Peyer's patch (tissue), 4 donors: ENCODE measurements at regions not wholly inside any gene's neighbourhood (a gene's known extent, or its start where the extent isn't known, plus 50 kb on each side); places are given as distances from the start of the nearest gene placed in this dataset.
"Not testable (repeated sequence)": the region's sequence is repeated elsewhere in the genome, so short reads cannot be mapped to it uniquely, and the experiment has no call there.

Experiments used
- DNase-seq, 3 donors: peaks; one replicate each; pipeline ENCODE4 v3.0.0-alpha.2; 2017 to 2019
- H3K27ac ChIP-seq, 4 donors: fragments of 200-600 bp; sonication (generic); one replicate each; pipeline ENCODE4 v1.5.1; 2016 to 2019
- H3K27me3 ChIP-seq, 2 donors: fragments of 200-600 bp; sonication (generic); one replicate each; pipeline ENCODE4 v1.5.1; 2019
- H3K36me3 ChIP-seq, 3 donors: fragments of 200-600 bp; sonication (generic); one replicate each; pipeline ENCODE4 v1.5.1; 2016 to 2019
- H3K4me1 ChIP-seq, 4 donors: fragments of 200-600 bp; sonication (generic); one replicate each; pipeline ENCODE4 v1.5.1; 2016 to 2019
- H3K4me3 ChIP-seq, 4 donors: fragments of 200-600 bp; sonication (generic); 1 replicate in 3 of 4; 2 replicates in 1 of 4; pipeline ENCODE4 v1.5.1; 2016 to 2019; ENCODE audit warnings: mild to moderate bottlenecking in 1 of 4
- H3K9me3 ChIP-seq, 4 donors: fragments of 200-600 bp; sonication (generic); one replicate each; pipeline ENCODE4 v1.5.1; 2016 to 2019; ENCODE audit warnings: mild to moderate bottlenecking in 1 of 4
- POLR2A ChIP-seq, 2 donors: fragments of 450-650 bp; IDR thresholded peaks; one replicate each; pipeline ENCODE4 v1.5.1; 2017; ENCODE audit warnings: antibody characterized with exemption in 2 of 2, mild to moderate bottlenecking in 2 of 2, moderate library complexity in 2 of 2
- TF ChIP-seq, protein P1 (sequence below), 6 experiments: fragments of 450-650 bp in 4 of 6; fragments of 200-600 bp in 2 of 6; sonication (generic) in 1 of 6; IDR thresholded peaks; one replicate each; pipeline ENCODE4 v1.5.1; 2017 to 2019; ENCODE audit warnings: antibody characterized with exemption in 6 of 6, mild to moderate bottlenecking in 3 of 6, moderate library complexity in 1 of 6

DNA sequence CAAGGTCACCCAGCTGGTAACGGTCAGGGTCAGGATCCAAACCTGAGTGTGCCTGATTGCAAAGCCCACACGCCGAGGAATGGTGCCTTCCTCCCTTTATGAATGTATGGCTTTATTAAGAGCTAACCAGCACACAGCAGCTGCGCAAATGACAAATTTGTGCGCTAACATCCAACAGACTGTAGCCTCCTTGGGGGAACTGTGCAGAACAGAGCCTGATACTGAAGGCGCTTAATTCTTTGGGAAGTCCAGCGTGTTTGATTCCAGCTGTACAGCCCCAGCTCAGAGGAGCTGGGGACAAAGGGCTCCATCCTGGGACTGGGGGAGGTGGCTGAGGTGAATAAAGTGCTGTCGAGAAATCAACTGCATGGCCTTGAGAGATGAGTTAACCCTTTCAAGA, 75.7 kb upstream of the JARID2 start:
- DNase-seq = no peak
- Histone ChIP-seq H3K27ac (no peak overlapping the region), H3K36me3 (no peaks in the 10 kb centered on the region), H3K4me3 (no peak overlapping the region), H3K9me3 (no peaks in the 10 kb centered on the region), H3K27me3 (no peaks in the 10 kb centered on the region), H3K4me1 (no peaks in the 10 kb centered on the region)
- TF ChIP-seq, protein P1, sequence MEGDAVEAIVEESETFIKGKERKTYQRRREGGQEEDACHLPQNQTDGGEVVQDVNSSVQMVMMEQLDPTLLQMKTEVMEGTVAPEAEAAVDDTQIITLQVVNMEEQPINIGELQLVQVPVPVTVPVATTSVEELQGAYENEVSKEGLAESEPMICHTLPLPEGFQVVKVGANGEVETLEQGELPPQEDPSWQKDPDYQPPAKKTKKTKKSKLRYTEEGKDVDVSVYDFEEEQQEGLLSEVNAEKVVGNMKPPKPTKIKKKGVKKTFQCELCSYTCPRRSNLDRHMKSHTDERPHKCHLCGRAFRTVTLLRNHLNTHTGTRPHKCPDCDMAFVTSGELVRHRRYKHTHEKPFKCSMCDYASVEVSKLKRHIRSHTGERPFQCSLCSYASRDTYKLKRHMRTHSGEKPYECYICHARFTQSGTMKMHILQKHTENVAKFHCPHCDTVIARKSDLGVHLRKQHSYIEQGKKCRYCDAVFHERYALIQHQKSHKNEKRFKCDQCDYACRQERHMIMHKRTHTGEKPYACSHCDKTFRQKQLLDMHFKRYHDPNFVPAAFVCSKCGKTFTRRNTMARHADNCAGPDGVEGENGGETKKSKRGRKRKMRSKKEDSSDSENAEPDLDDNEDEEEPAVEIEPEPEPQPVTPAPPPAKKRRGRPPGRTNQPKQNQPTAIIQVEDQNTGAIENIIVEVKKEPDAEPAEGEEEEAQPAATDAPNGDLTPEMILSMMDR (IDR thresholded peaks at IDR 0.05) = no peak
- TF ChIP-seq POLR2A (IDR thresholded peaks at IDR 0.05) = no peak

- no peaks in the 10 kb centered on the region for H3K4me1 ChIP-seq
- no peak for DNase-seq
- H3K27ac ChIP-seq = no peak overlapping the region
- no peak overlapping the region for H3K4me3 ChIP-seq
- H3K9me3 ChIP-seq = no peaks in the 10 kb centered on the region
- no peaks in the 10 kb centered on the region for H3K36me3 ChIP-seq
- TF ChIP-seq POLR2A (IDR thresholded peaks at IDR 0.05) = no peak
- TF ChIP-seq, protein P1 (IDR thresholded peaks at IDR 0.05) = no peak
- H3K27me3 ChIP-seq = no peaks in the 10 kb centered on the region
Measured at GRCh38 chr6:15171026-15171425, 74.8 kb upstream of the JARID2 start.

DNA sequence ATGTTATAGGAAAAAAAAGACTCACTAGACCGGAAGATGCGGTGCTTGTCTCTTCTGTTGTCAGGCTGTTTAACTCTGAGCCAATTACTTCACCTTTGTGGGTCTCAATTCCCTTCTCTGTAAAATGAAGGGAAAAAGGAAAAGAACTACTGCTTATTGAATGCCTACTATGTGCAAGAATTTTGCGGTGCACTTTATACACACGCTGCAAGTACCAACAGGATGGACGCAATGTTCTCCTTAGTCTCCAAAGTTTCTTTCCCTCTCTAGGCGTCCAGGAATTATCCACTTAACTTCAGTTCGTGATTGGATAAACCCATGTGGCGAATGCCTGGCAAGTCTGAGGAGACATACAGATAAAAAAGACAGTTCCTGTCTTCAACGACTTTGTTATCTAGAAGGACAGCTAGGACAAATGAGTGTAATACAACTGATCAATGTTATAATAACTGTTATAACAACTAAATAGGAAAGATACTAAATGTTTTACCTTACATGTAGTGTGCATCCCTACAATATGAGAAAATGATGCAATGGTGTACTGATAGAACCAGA, 69.0 kb upstream of the JARID2 start:
- TF ChIP-seq, protein P1 (IDR thresholded peaks at IDR 0.05) = no peak
- no peak for TF ChIP-seq POLR2A (IDR thresholded peaks at IDR 0.05)
- H3K9me3 ChIP-seq = no peaks in the 10 kb centered on the region
- no peak overlapping the region for H3K4me3 ChIP-seq
- no peak overlapping the region for H3K27ac ChIP-seq
- H3K4me1 ChIP-seq = no peaks in the 10 kb centered on the region
- DNase-seq = no peak
- H3K36me3 ChIP-seq = no peaks in the 10 kb centered on the region
- H3K27me3 ChIP-seq = no peaks in the 10 kb centered on the region

DNA sequence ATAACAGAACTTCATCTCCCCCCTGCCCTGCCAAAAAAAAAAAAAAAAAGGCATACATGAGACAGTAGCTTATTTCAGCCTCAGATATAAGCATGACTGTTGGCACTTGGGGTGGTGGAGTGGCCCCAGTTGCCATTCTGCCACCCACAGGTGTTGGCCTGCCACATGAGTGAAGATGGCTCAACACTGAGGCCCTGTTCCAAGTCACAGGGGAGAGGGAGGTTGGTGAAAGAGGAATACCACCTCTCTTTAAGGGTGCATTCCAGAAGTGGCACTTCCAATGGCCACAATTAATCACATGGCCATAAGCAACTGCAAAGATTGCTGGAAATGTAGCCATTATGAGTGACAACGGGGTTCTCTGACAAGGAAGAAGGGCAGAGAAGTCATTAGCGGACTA, 61.9 kb upstream of the JARID2 start:
- Histone ChIP-seq H3K27me3 (no peaks in the 10 kb centered on the region), H3K4me3 (no peak overlapping the region), H3K9me3 (no peaks in the 10 kb centered on the region), H3K4me1 (no peaks in the 10 kb centered on the region), H3K27ac (no peak overlapping the region), H3K36me3 (no peaks in the 10 kb centered on the region)
- no peak for DNase-seq
- TF ChIP-seq, protein P1 (IDR thresholded peaks at IDR 0.05) = no peak
- TF ChIP-seq POLR2A (IDR thresholded peaks at IDR 0.05) = no peak

DNA sequence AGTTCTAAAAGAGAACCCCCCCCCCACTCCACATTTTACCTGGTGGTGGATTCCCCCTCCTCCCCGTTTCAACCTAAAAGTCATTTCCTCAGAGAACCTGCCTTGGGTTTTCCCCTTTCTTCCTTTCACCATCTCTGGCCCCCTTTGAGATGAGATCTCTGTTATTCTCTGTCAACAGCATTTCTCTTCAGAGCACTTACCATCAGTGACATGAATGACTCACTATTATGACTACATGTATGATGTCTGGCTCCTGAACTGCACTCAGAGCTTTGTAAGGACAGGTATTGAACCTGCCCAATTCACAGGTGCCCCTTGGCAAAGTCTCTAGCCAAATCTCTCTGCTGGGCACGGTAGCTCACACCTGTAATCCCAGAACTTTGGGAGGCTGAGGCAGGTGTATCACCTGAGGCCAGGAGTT, 61.4 kb upstream of the JARID2 start:
- no peaks in the 10 kb centered on the region for H3K9me3 ChIP-seq
- no peaks in the 10 kb centered on the region for H3K36me3 ChIP-seq
- TF ChIP-seq, protein P1 (IDR thresholded peaks at IDR 0.05) = no peak
- no peak for TF ChIP-seq POLR2A (IDR thresholded peaks at IDR 0.05)
- no peaks in the 10 kb centered on the region for H3K4me1 ChIP-seq
- no peaks in the 10 kb centered on the region for H3K27me3 ChIP-seq
- no peak overlapping the region for H3K27ac ChIP-seq
- no peak overlapping the region for H3K4me3 ChIP-seq
- no peak for DNase-seq

- H3K9me3 ChIP-seq, H3K4me1 ChIP-seq, DNase-seq, H3K4me3 ChIP-seq, H3K27ac ChIP-seq, H3K36me3 ChIP-seq, H3K27me3 ChIP-seq: not testable (repeated sequence)
Measured at GRCh38 chr6:15185111-15185510, 60.8 kb upstream of the JARID2 start.

DNA sequence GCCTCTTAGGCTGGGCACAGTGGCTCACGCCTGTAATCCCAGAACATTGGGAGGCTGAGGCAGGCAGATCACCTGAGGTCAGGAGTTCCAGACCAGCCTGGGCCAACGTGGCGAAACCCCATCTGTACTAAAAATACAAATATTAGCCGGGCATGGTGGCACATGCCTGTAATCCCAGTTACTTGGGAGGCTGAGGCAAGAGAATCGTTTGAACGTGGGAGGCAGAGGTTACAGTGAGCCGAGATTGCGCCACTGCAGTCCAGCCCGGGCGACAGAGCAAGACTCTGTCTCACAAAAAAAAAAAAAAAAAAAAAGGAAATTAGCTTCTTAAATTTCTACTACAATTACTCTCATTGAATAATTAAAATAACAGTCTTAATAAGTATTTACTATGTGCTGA, 52.4 kb upstream of the JARID2 start:
- H3K9me3 ChIP-seq, H3K27me3 ChIP-seq, H3K27ac ChIP-seq, H3K36me3 ChIP-seq, H3K4me3 ChIP-seq, DNase-seq, H3K4me1 ChIP-seq: not testable (repeated sequence)
